ENCODE measurements at regions not wholly inside any gene's neighbourhood (a gene's known extent, or its start where the extent isn't known, plus 50 kb on each side); places are given as distances from the start of the nearest gene placed in this dataset.

- Histone ChIP-seq H3K4me1 (ENCODE audit: insufficient read depth, poor library complexity, severe bottlenecking) (peaks cover 6% of the 10 kb centered on the region), H3K4me3 (ENCODE audit: severe bottlenecking) (peak overlapping the region; percentile 15), H3K36me3 (ENCODE audit: low read depth) (no peaks in the 10 kb centered on the region), H3K9me3 (ENCODE audit: severe bottlenecking) (no peaks in the 10 kb centered on the region), H3K27me3 (ENCODE audit: insufficient read depth, poor library complexity, severe bottlenecking) (no peaks in the 10 kb centered on the region), H3K27ac (ENCODE audit: poor library complexity, severe bottlenecking) (no peak overlapping the region)
- TF ChIP-seq, protein P1, sequence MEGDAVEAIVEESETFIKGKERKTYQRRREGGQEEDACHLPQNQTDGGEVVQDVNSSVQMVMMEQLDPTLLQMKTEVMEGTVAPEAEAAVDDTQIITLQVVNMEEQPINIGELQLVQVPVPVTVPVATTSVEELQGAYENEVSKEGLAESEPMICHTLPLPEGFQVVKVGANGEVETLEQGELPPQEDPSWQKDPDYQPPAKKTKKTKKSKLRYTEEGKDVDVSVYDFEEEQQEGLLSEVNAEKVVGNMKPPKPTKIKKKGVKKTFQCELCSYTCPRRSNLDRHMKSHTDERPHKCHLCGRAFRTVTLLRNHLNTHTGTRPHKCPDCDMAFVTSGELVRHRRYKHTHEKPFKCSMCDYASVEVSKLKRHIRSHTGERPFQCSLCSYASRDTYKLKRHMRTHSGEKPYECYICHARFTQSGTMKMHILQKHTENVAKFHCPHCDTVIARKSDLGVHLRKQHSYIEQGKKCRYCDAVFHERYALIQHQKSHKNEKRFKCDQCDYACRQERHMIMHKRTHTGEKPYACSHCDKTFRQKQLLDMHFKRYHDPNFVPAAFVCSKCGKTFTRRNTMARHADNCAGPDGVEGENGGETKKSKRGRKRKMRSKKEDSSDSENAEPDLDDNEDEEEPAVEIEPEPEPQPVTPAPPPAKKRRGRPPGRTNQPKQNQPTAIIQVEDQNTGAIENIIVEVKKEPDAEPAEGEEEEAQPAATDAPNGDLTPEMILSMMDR (IDR thresholded peaks at IDR 0.05; ENCODE audit: poor library complexity, severe bottlenecking) = no peak
- ATAC-seq (ENCODE audit: low read depth) (peak; percentile 36; the same call in 1 of the 3 replicates), DNase-seq (ENCODE audit: low spot score) (no peak)
These were observed 148.2 kb upstream of the KLF4 start for GRCh38 chr9:107637421-107638420.

GRCh38 chr9:107636571-107637381, 147.2 kb upstream of the KLF4 start:
- H3K36me3 ChIP-seq (ENCODE audit: low read depth) = no peaks in the 10 kb centered on the region
- no peak overlapping the region for H3K27ac ChIP-seq (ENCODE audit: poor library complexity, severe bottlenecking)
- no peak overlapping the region for H3K4me3 ChIP-seq (ENCODE audit: severe bottlenecking)
- no peak for DNase-seq (ENCODE audit: low spot score)
- no peaks in the 10 kb centered on the region for H3K27me3 ChIP-seq (ENCODE audit: insufficient read depth, poor library complexity, severe bottlenecking)
- TF ChIP-seq, protein P1 (IDR thresholded peaks at IDR 0.05; ENCODE audit: poor library complexity, severe bottlenecking) = no peak
- ATAC-seq (ENCODE audit: low read depth) = no peak
- H3K9me3 ChIP-seq (ENCODE audit: severe bottlenecking) = no peaks in the 10 kb centered on the region
- peaks cover 6% of the 10 kb centered on the region for H3K4me1 ChIP-seq (ENCODE audit: insufficient read depth, poor library complexity, severe bottlenecking)

DNA sequence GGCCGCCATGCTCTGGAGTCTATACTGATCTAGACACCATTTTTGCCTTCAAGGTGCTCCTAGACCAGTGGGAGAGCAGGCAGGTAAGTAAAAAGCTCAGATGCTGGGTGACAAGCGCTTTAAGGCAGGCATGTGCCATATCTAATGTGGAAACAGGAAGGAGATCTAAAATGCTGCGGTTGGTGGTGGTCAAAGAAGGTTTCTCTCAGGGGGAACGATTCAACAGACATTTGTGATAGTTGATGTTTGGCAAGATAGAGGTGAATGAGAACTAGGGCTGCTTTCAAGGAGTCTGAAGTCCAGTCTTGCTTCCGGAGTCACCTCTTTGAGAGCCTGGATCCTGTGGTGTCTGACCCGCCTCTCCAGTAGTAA, 146.2 kb upstream of the KLF4 start:
- Histone ChIP-seq H3K27ac (ENCODE audit: poor library complexity, severe bottlenecking) (no peak overlapping the region), H3K27me3 (ENCODE audit: insufficient read depth, poor library complexity, severe bottlenecking) (no peaks in the 10 kb centered on the region), H3K36me3 (ENCODE audit: low read depth) (no peaks in the 10 kb centered on the region), H3K4me3 (ENCODE audit: severe bottlenecking) (no peak overlapping the region), H3K4me1 (ENCODE audit: insufficient read depth, poor library complexity, severe bottlenecking) (peaks cover 6% of the 10 kb centered on the region), H3K9me3 (ENCODE audit: severe bottlenecking) (no peaks in the 10 kb centered on the region)
- TF ChIP-seq, protein P1 (IDR thresholded peaks at IDR 0.05; ENCODE audit: poor library complexity, severe bottlenecking) = no peak
- ATAC-seq (ENCODE audit: low read depth) (no peak), DNase-seq (ENCODE audit: low spot score) (no peak)

GRCh38 chr9:107635101-107635802, 145.7 kb upstream of the KLF4 start:
- Histone ChIP-seq H3K4me1 (ENCODE audit: insufficient read depth, poor library complexity, severe bottlenecking) (peaks cover 6% of the 10 kb centered on the region), H3K9me3 (ENCODE audit: severe bottlenecking) (no peaks in the 10 kb centered on the region), H3K27ac (ENCODE audit: poor library complexity, severe bottlenecking) (no peak overlapping the region), H3K27me3 (ENCODE audit: insufficient read depth, poor library complexity, severe bottlenecking) (no peaks in the 10 kb centered on the region), H3K4me3 (ENCODE audit: severe bottlenecking) (no peak overlapping the region), H3K36me3 (ENCODE audit: low read depth) (no peaks in the 10 kb centered on the region)
- ATAC-seq (ENCODE audit: low read depth) (no peak), DNase-seq (ENCODE audit: low spot score) (no peak)
- TF ChIP-seq, protein P1 (IDR thresholded peaks at IDR 0.05; ENCODE audit: poor library complexity, severe bottlenecking) = no peak

All from RWPE2 (cell line).